Right lobe of liver (tissue), 4 donors: ENCODE measurements at regions not wholly inside any gene's neighbourhood (a gene's known extent, or its start where the extent isn't known, plus 50 kb on each side); places are given as distances from the start of the nearest gene placed in this dataset.
"Not testable (repeated sequence)": the region's sequence is repeated elsewhere in the genome, so short reads cannot be mapped to it uniquely, and the experiment has no call there.

Experiments
- CTCF ChIP-seq, 4 donors: fragments of 200-600 bp in 3 of 4; fragments of 450-650 bp in 1 of 4; IDR thresholded peaks; one replicate each; pipeline versions ENCODE4 v1.5.1 to v1.8.0; 2016 to 2022; ENCODE audit warnings: antibody characterized with exemption in 4 of 4, mild to moderate bottlenecking in 2 of 4
- POLR2A ChIP-seq: fragments of 450-650 bp; IDR thresholded peaks from one replicate; pipeline ENCODE4 v1.6.1; 2017; ENCODE audit warnings: antibody characterized with exemption, mild to moderate bottlenecking
- donor health status: DM: no; HTN: no; CAD: no.
- donor health status: DM: no; HTN: no; CAD: no.
- donor health status: DM: no; HTN: yes; CAD: no.

GRCh38 chr9:91512235-91512634 is 88.6 kb upstream of the NFIL3 start:
- not testable (repeated sequence) for TF ChIP-seq CTCF (IDR thresholded peaks at IDR 0.05); POLR2A
